Fibroblast of the aortic adventitia (primary cell): ENCODE measurements at regions not wholly inside any gene's neighbourhood (a gene's known extent, or its start where the extent isn't known, plus 50 kb on each side); places are given as distances from the start of the nearest gene placed in this dataset.

Experiments used
- DNase-seq: peaks from one replicate; pipeline ENCODE4 v3.0.0-alpha.2; 2010; ENCODE audit warnings: low read depth
- H3K4me3 ChIP-seq: 2 replicates; pipeline ENCODE4 v1.5.1; 2011; ENCODE audit warnings: low read depth, mild to moderate bottlenecking, control low read depth, low read length, moderate library complexity
- TF ChIP-seq, protein P1 (sequence below): IDR thresholded peaks from 2 replicates; pipeline ENCODE4 v1.5.1; 2011; ENCODE audit warnings: mild to moderate bottlenecking, low read length, control low read depth, inconsistent platforms; ENCODE audit not compliant: insufficient read depth

DNA sequence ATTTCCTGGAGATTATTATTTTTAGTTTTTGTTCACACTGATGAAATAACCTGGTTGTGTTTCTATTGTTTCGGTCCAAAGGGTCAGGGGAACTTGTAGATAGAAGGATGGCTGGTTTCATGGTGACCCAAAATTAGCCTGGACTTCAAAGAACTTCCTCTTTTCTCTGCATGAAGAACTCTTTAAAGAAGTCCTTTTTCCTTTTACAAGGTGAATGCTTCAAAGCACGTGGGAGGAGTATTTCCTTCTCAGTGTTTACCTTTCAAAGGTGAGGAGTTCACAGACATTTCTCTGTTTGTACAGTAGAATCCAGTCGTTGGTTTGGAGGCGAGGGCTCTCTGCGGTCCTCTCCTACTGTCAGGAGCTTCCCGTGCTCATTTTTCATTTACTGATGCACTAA is 561.7 kb downstream of the GATA3 start:
- H3K4me3 ChIP-seq, result no peak overlapping the region
- TF ChIP-seq, protein P1, sequence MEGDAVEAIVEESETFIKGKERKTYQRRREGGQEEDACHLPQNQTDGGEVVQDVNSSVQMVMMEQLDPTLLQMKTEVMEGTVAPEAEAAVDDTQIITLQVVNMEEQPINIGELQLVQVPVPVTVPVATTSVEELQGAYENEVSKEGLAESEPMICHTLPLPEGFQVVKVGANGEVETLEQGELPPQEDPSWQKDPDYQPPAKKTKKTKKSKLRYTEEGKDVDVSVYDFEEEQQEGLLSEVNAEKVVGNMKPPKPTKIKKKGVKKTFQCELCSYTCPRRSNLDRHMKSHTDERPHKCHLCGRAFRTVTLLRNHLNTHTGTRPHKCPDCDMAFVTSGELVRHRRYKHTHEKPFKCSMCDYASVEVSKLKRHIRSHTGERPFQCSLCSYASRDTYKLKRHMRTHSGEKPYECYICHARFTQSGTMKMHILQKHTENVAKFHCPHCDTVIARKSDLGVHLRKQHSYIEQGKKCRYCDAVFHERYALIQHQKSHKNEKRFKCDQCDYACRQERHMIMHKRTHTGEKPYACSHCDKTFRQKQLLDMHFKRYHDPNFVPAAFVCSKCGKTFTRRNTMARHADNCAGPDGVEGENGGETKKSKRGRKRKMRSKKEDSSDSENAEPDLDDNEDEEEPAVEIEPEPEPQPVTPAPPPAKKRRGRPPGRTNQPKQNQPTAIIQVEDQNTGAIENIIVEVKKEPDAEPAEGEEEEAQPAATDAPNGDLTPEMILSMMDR, result no peak
- DNase-seq, result no peak

DNA sequence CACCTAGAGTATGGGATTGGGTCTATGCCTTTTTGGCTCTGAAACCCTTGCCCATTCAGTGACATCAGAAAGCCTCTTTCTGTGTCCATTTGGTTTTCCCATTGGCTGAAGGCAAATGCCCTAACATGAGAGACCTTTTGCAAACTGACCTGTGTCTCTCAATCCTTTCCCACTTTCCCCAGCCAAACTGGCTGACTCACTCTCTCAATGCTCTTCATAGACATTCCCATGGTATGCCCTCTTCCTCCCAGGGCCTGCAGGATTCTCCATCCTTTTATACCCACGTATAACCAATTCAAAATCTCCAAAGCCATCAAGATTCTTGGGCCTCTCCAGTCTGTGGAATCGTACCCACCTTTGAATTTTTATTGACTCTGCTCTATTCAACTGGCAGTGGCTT is 563.3 kb downstream of the GATA3 start:
- DNase-seq, result no peak
- TF ChIP-seq, protein P1, result no peak
- no peak overlapping the region for H3K4me3 ChIP-seq

DNA sequence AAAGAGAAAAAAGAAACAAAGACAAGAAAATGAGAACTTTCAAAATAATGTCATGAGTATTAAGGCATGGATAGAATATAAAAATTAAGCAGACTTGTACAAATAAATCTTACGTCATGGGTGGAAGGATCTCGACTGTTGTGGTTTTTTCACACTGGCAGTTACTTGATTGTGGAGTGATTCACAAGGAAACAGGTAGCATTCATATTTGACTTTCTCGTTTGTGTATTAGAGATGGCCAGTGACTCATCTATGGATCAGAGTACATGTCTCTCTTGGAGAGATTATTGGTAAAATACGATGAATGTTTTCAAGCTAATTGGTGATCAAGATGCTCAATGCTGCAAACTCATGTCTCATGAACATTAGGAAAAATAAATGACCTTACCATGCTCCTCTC is 564.3 kb downstream of the GATA3 start:
- H3K4me3 ChIP-seq, result no peak overlapping the region
- DNase-seq, result no peak
- TF ChIP-seq, protein P1, result no peak

DNA sequence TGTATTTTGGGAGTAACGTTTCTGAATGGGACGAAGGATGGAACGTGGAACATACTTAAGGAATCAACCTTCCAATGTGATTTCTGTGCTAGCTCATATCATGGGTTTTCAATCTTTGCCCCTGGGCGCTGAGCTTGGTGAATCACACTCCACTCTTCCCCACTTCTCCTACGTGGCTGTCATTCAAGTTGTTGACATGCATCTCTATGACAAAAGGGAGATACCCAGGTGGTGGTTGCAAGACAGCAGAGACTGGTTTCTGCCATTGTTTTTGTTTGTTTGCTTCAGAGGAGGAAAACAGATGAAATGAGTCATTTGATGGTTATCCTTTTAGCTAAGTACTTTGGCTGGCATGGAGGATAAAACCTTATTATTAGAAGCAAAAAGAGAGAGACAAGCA is 573.9 kb downstream of the GATA3 start:
- DNase-seq, result no peak
- TF ChIP-seq, protein P1, result no peak
- no peak overlapping the region for H3K4me3 ChIP-seq

DNA sequence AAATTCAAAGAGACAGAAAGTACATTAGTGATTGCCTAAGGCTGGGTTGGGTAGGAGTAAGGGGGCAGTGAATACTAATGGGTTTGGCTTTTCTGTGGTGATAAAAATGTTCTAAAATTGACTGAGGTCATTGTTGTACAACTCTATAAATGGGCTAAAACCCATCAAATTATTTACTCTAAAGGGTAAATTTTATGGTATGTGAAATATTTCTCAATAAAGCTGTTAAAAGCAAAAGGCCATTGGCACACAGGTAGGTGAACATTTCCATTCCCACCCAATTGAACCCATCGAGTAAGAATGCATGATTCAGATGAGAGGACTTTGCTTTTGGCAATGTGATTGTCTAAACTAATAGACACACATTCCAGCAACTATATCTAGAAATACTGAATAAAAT is 579.4 kb downstream of the GATA3 start:
- TF ChIP-seq, protein P1, result no peak
- no peak for DNase-seq

DNA sequence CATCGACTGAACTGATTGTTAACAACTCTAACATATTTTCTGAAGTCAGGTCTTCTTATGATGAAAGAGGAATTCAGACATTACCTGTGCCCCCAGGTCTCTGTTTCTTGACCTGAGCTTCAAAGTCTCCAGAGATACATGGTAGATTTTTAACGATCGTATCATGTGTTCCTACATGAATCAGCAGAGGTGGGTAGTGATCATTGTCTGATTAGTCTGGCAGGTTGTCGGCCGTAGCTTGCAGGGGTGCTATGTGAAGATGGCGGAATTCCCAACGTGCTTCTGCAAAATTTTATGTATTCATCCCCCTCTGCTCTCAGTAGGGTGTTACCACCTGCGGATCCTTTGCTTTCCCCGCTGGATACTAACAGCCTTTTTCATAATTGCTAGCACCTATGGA is 581.9 kb downstream of the GATA3 start:
- DNase-seq, result no peak
- H3K4me3 ChIP-seq, result no peak overlapping the region
- TF ChIP-seq, protein P1, result no peak

More for the DNA sequence above, 579.4 kb downstream of the GATA3 start:
- no peak overlapping the region for H3K4me3 ChIP-seq

DNA sequence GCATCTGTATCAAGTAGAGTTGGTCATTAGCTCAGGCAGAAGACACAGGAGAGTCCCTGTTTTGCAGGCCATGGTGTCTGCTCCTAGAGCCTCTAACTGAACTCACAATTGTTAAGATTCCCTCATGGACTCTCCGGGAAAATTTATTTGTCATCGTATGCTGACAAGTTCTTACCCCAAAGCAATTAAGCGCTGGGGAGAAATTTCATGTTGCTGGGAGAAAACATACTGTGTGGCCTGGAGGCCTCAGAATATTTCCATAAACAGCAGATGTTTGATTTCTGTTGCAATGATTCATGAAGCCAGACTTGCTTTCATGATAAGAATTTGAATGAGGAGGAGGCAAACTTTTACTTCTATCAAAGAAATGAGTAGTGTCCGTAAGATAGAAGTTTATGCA is 583.2 kb downstream of the GATA3 start:
- TF ChIP-seq, protein P1, result no peak
- no peak overlapping the region for H3K4me3 ChIP-seq
- no peak for DNase-seq
